GM19455 (cell line): ENCODE measurements at regions not wholly inside any gene's neighbourhood (a gene's known extent, or its start where the extent isn't known, plus 50 kb on each side); places are given as distances from the start of the nearest gene placed in this dataset.

ENCODE experiments used
- ATAC-seq: cut with Tn5 transposase; IDR thresholded peaks from one replicate; pipeline ENCODE4 v1.9.1; 2021; ENCODE audit not compliant: unreplicated experiment

DNA sequence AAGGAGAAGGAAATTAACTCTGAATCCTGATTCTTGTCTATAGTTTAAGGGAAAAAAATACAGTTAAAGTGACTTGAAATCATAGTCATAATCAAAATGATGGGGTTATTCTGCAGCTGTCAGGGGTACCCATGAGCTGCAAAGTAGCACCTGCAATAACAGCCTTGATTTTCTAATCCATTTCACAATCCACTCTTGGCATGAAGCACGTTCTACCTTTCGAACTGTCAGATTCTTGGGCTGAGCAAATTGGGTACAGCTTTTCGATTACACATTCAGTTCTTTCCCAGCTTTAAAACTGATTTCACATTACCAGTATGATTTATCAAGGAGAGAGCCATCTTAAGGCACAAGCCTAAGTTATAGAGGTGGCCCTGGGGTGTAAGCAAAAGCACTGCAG, 118.5 kb upstream of the DTNBP1 start:
- ATAC-seq = no peak

DNA sequence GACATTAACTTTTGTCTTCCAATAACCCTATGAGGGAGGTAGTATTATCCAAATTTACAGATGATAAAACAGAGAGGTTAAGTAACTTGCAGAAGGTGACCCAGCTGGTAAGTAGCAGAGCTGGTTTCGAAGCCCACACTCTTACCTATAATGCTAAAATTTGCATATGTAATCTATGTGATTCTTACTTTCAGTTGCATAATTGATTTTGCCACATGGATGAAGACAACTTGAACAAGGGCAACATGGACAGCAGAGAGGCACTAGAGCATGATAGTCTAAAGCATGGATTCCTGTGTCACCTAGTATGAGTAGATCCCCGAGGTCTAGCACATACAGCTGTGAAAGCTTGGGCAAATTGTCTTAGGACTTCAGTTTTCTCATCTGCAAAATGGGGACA, 117.6 kb upstream of the DTNBP1 start:
- no peak for ATAC-seq

DNA sequence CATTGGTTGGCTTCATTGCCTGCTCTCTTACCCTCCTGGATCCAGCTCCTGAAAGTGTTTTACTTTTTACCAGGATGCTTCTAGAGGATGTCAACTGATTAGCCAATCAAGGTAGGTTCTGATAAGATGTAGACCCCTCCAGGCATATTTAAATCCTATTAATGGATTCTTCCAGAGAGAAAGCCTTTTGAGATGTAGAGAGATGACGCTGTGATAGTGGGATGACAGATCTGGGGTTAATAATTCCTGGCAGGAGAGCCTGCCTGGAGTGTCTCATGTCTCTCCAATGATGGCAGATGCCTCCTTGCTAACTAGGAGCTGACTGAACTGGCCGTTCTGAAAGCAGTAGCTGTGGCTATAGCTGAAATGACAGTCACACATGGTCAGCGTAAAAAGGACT, 116.9 kb upstream of the DTNBP1 start:
- no peak for ATAC-seq

DNA sequence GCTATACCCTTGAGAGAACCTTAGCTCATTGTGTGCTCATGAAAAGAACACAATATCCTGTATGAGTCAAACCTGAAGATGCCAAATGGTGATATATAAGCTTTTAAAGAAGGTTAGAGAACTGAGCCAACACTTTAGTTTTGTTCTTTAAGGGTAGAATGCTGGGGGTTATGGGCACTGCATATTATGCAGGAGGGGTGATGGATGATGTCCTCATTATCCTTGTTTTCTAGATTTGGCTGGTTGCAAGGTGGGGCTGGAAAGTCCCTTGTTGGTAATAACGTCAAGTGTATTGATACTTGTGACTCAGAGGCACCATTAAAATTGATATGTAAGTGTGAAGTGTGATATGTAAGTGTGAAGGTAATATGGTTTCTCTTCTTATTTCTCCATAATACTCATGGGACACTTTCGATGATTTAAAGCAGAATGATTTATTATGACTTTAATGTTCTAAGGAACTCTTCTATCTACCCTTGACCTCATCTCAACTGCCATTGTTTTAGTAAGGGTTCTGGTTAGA, 113.7 kb upstream of the DTNBP1 start:
- no peak for ATAC-seq

DNA sequence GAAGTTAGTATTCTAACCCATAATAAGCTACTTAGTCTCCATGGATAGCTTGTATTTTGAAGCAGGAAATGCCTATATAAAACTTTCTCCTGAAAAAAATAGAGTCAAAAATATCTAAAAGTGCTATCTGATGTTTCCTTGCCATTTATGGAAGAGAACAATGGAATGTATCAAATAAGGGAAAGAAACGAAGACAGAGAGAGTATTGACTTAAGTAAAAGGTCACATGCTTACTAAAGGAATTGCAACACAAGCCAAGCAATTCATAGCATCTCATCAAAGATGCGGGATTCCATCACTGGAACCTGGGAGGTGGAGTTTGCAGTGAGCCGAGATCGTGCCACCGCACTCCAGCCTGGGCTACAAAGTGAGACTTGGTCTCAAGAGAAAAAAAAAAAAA, 112.9 kb upstream of the DTNBP1 start:
- ATAC-seq = no peak

- no peak for ATAC-seq
Observed at GRCh38 chr6:15775076-15775634, 112.3 kb upstream of the DTNBP1 start.

DNA sequence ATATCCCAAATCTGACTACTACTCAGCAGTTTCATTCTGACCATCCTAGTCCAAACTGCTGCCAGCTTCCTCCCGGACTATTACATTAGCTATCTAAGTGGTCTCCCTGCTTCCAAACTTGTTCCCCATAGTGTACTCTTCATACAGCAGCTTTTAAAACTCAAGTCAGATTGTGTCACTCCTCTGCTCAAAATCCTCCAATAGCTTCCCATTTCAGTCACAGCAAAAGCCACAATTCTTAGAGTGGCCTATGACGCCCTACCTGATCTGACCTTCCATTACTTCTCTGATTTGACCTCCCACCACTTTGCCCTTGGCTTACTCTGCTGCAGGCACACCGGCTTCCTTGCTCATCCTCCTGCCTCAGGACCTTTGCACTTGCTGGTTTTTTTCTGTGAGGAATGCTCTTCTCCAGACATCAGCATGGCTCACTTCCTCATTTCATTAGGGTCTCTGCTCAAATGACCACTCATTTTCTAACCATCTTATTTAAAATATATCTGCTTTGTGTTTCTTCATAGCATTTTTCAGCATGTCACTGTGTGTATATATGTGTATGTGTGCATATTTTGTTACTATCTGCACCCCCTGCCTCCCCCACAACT, 111.1 kb upstream of the DTNBP1 start:
- ATAC-seq = no peak

- peak; percentile 67 for ATAC-seq
Observed at GRCh38 chr6:15770347-15771143, 107.7 kb upstream of the DTNBP1 start.

DNA sequence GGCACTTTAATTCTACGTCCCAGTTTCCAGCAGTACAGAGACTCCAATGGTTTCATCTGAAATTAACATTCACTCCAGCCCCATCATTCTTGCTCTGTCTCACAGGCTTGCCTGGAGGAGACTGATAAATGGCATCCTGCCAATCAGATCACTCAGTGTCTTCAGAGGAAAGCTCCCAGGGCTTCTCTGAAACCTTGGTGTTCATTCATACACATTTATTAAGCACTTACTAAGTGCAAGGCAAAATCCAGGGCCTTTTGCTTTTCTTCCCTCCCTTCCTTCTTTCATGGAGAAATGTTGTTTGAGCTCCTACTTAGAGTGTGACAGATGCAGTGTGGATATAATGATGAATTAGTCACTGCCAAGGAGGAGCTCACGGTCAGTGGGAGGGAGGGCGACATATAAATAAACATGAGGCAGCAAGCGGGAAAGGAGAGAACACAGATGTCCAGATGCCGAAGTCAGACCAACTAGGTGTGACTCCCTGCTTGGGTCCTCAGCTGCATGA, 106.7 kb upstream of the DTNBP1 start:
- ATAC-seq = no peak

- ATAC-seq = no peak
Observed at GRCh38 chr6:15768999-15769398, 106.2 kb upstream of the DTNBP1 start.

GRCh38 chr6:15763837-15764236, 101.0 kb upstream of the DTNBP1 start:
- ATAC-seq = no peak

- ATAC-seq = no peak
Observed at GRCh38 chr6:15763364-15763763, 100.5 kb upstream of the DTNBP1 start.

GRCh38 chr6:15761045-15761502, 98.2 kb upstream of the DTNBP1 start:
- ATAC-seq = no peak

- no peak for ATAC-seq
Observed at GRCh38 chr6:15758631-15759215, 95.9 kb upstream of the DTNBP1 start.

GRCh38 chr6:15755526-15755925, 92.7 kb upstream of the DTNBP1 start:
- no peak for ATAC-seq

DNA sequence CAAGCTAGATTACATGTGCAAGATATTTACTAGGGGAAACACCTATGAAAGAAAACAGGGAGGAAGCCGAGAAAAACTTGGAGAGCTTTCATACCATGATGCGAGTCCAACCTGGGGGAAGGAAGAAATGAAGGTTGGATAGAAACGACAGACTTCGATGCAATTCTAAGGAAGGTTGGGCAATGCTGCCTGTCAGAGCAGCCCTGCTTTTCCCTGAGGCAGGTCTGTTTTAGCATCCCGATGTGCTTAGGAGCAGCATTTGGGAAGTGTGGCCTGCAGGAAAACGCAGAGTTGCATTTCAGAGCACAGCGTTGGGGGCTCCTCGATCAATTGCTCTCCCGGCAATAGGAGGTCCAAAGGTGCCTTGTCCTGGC, 91.9 kb upstream of the DTNBP1 start:
- ATAC-seq = no peak

GRCh38 chr6:15754035-15754705, 91.3 kb upstream of the DTNBP1 start:
- ATAC-seq = no peak

DNA sequence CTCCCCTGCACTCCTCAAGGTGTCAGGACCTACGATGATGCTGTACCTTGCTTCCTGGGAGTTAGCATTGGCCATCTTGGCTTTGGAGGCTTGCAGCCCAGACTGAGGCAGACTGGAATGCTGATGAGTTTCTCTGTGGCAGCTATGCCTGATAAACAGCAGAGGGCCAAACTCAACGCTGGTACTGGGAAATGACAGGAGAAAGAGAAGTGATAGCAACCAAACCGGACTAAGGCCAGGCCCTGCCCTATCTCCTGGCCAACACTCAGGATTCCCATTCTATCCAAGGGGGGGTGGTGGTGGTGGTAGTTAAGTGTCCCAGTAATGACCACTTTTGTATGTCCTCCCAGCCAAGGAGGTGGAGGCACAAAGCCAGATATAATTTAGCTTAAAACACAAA, 90.0 kb upstream of the DTNBP1 start:
- no peak for ATAC-seq

GRCh38 chr6:15751721-15752350, 89.0 kb upstream of the DTNBP1 start:
- ATAC-seq = no peak

GRCh38 chr6:15748341-15748740, 85.5 kb upstream of the DTNBP1 start:
- ATAC-seq = no peak
